A549 (cell line): ENCODE measurements at regions not wholly inside any gene's neighbourhood (a gene's known extent, or its start where the extent isn't known, plus 50 kb on each side); places are given as distances from the start of the nearest gene placed in this dataset.

Source experiments
- ATAC-seq, 2 experiments: fragments of 200-7000 bp in 1 of 2; fragments of >200 bp in 1 of 2; cut with Nextera tagmentation in 1 of 2; cut with Tn5 transposase in 1 of 2; 3 replicates each; pipeline versions ENCODE4 v1.8.0 to v1.9.1; 2018 to 2020; ENCODE audit warnings: mild to moderate bottlenecking in 1 of 2, moderate library complexity in 1 of 2
- CTCF ChIA-PET: fragments of 300-600 bp; sonication (Branson Sonifier 250); formaldehyde crosslinking; extraction: SDS; loops from one replicate; lab custom pipeline; 2021; ENCODE audit warnings: antibody characterized with exemption, inconsistent platforms; lab: Yijun Ruan, JAX
- POLR2A ChIA-PET: fragments of 350-600 bp; formaldehyde crosslinking; extraction: SDS; loops from one replicate; lab custom pipeline; 2021; ENCODE audit warnings: antibody characterized with exemption, inconsistent platforms; lab: Yijun Ruan, JAX
- DNase-seq, 2 experiments: peaks; one replicate each; pipeline versions ENCODE4 v3.0.0 to v3.0.0-alpha.2; 2011 to 2016; ENCODE audit warnings: low read depth in 1 of 2, low spot score in 1 of 2
- FAIRE-seq: peaks from 2 replicates; lab custom pipeline; 2011; peaks lifted over from hg19 to GRCh38; lab: Jason Lieb, UNC
- H3K27ac ChIP-seq, 2 experiments: fragments of >200 bp; sonication (Bioruptor Twin); formaldehyde crosslinking; 3 replicates each; pipeline ENCODE4 v1.5.1; 2016 to 2017
- H3K4me1 ChIP-seq: fragments of >200 bp; sonication (Bioruptor Twin); formaldehyde crosslinking; 3 replicates; pipeline ENCODE4 v1.6.1; 2016
- H3K4me2 ChIP-seq: fragments of >200 bp; sonication (Bioruptor Twin); formaldehyde crosslinking; 3 replicates; pipeline ENCODE4 v1.6.1; 2016
- H3K4me3 ChIP-seq: fragments of >200 bp; sonication (Bioruptor Twin); formaldehyde crosslinking; 3 replicates; pipeline ENCODE4 v1.5.1; 2016
- H3K9me3 ChIP-seq: fragments of >200 bp; sonication (Bioruptor Twin); formaldehyde crosslinking; 3 replicates; pipeline ENCODE4 v1.6.1; 2016
- BCL3 ChIP-seq: fragments of >200 bp; sonication (Bioruptor Twin); formaldehyde crosslinking; IDR thresholded peaks from 3 replicates; pipeline ENCODE4 v1.6.1; 2016
- CBX2 ChIP-seq: fragments of 200-600 bp; sonication (generic); IDR thresholded peaks from 2 replicates; pipeline ENCODE4 v1.6.1; 2016; ENCODE audit warnings: low read depth, mild to moderate bottlenecking, borderline replicate concordance
- CBX8 ChIP-seq: fragments of 200-600 bp; sonication (generic); IDR thresholded peaks from 2 replicates; pipeline ENCODE4 v1.6.1; 2016
- CHD2 ChIP-seq: fragments of 150-350 bp; IDR thresholded peaks from 2 replicates; pipeline ENCODE4 v1.6.1; 2014; ENCODE audit warnings: low read length; ENCODE audit not compliant: partially characterized antibody
- ESRRA ChIP-seq: fragments of 150-350 bp; IDR thresholded peaks from 2 replicates; pipeline ENCODE4 v1.6.1; 2014; ENCODE audit warnings: mild to moderate bottlenecking, low read length, borderline replicate concordance
- HDAC2 ChIP-seq: fragments of 200-600 bp; sonication (generic); IDR thresholded peaks from 2 replicates; pipeline ENCODE4 v1.6.1; 2016
- HOXA7 ChIP-seq: fragments of 250-450 bp; sonication (Bioruptor Pico); IDR thresholded peaks from 2 replicates; pipeline ENCODE4 v1.5.0; 2020; ENCODE audit warnings: mild to moderate bottlenecking, moderate library complexity
- KDM5A ChIP-seq: fragments of 200-600 bp; sonication (generic); IDR thresholded peaks from 2 replicates; pipeline ENCODE4 v1.6.1; 2016; ENCODE audit warnings: antibody characterized with exemption, mild to moderate bottlenecking
- MYC ChIP-seq: IDR thresholded peaks from 2 replicates; pipeline ENCODE4 v1.6.1; 2012; ENCODE audit warnings: mild to moderate bottlenecking, inconsistent platforms, low read length, improper control_type of control experiment, borderline replicate concordance
- NPAS2 ChIP-seq: fragments of 250-450 bp; sonication (Bioruptor Pico); IDR thresholded peaks from 2 replicates; pipeline ENCODE4 v1.8.0; 2022; ENCODE audit warnings: mild to moderate bottlenecking, moderate library complexity, borderline replicate concordance
- NR3C1 ChIP-seq: fragments of >200 bp; sonication (Bioruptor Twin); formaldehyde crosslinking; IDR thresholded peaks from 3 replicates; pipeline ENCODE4 v1.6.1; 2017
- PHF8 ChIP-seq: fragments of 200-600 bp; sonication (generic); IDR thresholded peaks from 2 replicates; pipeline ENCODE4 v1.6.1; 2016; ENCODE audit warnings: low read depth, mild to moderate bottlenecking, antibody characterized with exemption, moderate library complexity, borderline replicate concordance
- POLR2AphosphoS2 ChIP-seq: conservative IDR thresholded peaks from 2 replicates; pipeline ENCODE4 v1.6.1; 2012; ENCODE audit warnings: low read length, improper control_type of control experiment, inconsistent platforms
- RCOR1 ChIP-seq: fragments of 150-350 bp; IDR thresholded peaks from 2 replicates; pipeline ENCODE4 v1.6.1; 2014; ENCODE audit warnings: antibody characterized with exemption, low read length, low read depth
- RNF2 ChIP-seq: fragments of 200-600 bp; sonication (generic); IDR thresholded peaks from 2 replicates; pipeline ENCODE4 v1.6.1; 2016; ENCODE audit warnings: low read depth, mild to moderate bottlenecking, antibody characterized with exemption, moderate library complexity, borderline replicate concordance
- SMC3 ChIP-seq: fragments of >200 bp; sonication (Bioruptor Twin); formaldehyde crosslinking; IDR thresholded peaks from 3 replicates; pipeline ENCODE4 v1.6.1; 2018; ENCODE audit warnings: inconsistent platforms
- SREBF2 ChIP-seq: fragments of 450-650 bp; IDR thresholded peaks from 2 replicates; pipeline ENCODE4 v1.6.1; 2014; ENCODE audit warnings: mild to moderate bottlenecking, moderate library complexity
- ZSCAN20 ChIP-seq: fragments of 250-450 bp; sonication (Bioruptor Pico); IDR thresholded peaks from 2 replicates; pipeline ENCODE4 v1.8.0; 2022; ENCODE audit warnings: mild to moderate bottlenecking, moderate library complexity
- WGBS: methylation state at CpG from one replicate; pipeline ENCODE4 v1.1.6; 2017; ENCODE audit errors: missing lambda C conversion rate; 5-methylcytosine and 5-hydroxymethylcytosine counted together
- TF ChIP-seq, protein P1 (sequence below): fragments of 150-350 bp; IDR thresholded peaks from 2 replicates; pipeline ENCODE4 v1.6.1; 2014; ENCODE audit warnings: low read depth, mild to moderate bottlenecking, low read length
- TF ChIP-seq, protein P2 (sequence below): IDR thresholded peaks from 2 replicates; pipeline ENCODE4 v1.6.1; 2012; ENCODE audit warnings: low read depth, borderline replicate concordance
- TF ChIP-seq, protein P3 (sequence below): fragments of 250-450 bp; sonication (Bioruptor Pico); IDR thresholded peaks from 2 replicates; pipeline ENCODE4 v1.5.0; 2020; ENCODE audit warnings: low read depth, mild to moderate bottlenecking, moderate library complexity
- TF ChIP-seq, protein P4 (sequence below): IDR thresholded peaks from 2 replicates; pipeline ENCODE4 v1.6.1; 2012
- TF ChIP-seq, protein P5 (sequence below): fragments of >200 bp; sonication (Bioruptor Twin); formaldehyde crosslinking; IDR thresholded peaks from 3 replicates; pipeline ENCODE4 v1.5.1; 2016

GRCh38 chr4:124566030-124566429, 146.5 kb downstream of the ANKRD50 start:
- Histone ChIP-seq H3K4me3 (no peak overlapping the region), H3K4me2 (no peak overlapping the region), H3K27ac (no peak overlapping the region), H3K9me3 (no peaks in the 10 kb centered on the region), H3K4me1 (no peaks in the 10 kb centered on the region)
- DNase-seq (no peak), FAIRE-seq (no peak), ATAC-seq (no peak)
- ChIA-PET CTCF (no interaction called here), POLR2A (no interaction called here)
- WGBS: 84% methylated on average over 2 of the region's 2 CpGs
- no peak for TF ChIP-seq HOXA7 (CRISPR knock-in tag)
- TF ChIP-seq CBX2: no peak
- no peak for TF ChIP-seq BCL3
- TF ChIP-seq PHF8: no peak

GRCh38 chr4:124573056-124573455, 139.5 kb downstream of the ANKRD50 start:
- Histone ChIP-seq H3K4me1 (no peaks in the 10 kb centered on the region), H3K4me3 (no peak overlapping the region), H3K9me3 (0 out of 3 replicates have a peak, but pooled peaks cover 8% of the 10 kb centered on the region), H3K27ac (no peak overlapping the region), H3K4me2 (no peak overlapping the region)
- TF ChIP-seq ESRRA (no peak), PHF8 (no peak), CHD2 (no peak), ZSCAN20 (CRISPR knock-in tag) (no peak)
- TF ChIP-seq, protein P1, sequence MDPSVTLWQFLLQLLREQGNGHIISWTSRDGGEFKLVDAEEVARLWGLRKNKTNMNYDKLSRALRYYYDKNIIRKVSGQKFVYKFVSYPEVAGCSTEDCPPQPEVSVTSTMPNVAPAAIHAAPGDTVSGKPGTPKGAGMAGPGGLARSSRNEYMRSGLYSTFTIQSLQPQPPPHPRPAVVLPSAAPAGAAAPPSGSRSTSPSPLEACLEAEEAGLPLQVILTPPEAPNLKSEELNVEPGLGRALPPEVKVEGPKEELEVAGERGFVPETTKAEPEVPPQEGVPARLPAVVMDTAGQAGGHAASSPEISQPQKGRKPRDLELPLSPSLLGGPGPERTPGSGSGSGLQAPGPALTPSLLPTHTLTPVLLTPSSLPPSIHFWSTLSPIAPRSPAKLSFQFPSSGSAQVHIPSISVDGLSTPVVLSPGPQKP: no peak
- ATAC-seq (no peak), DNase-seq (no peak), FAIRE-seq (no peak)
- WGBS: 65% methylated on average over 4 of the region's 4 CpGs
- ChIA-PET POLR2A (no interaction called here), CTCF (no interaction called here)

- Histone ChIP-seq H3K9me3 (0 out of 3 replicates have a peak, but pooled peaks cover 8% of the 10 kb centered on the region), H3K27ac (no peak overlapping the region), H3K4me1 (no peaks in the 10 kb centered on the region), H3K4me3 (no peak overlapping the region), H3K4me2 (no peak overlapping the region)
- ChIA-PET CTCF (no interaction called here), POLR2A (no interaction called here)
- ATAC-seq (no peak), DNase-seq (no peak), FAIRE-seq (no peak)
- no peak for TF ChIP-seq HDAC2
- TF ChIP-seq, protein P2, sequence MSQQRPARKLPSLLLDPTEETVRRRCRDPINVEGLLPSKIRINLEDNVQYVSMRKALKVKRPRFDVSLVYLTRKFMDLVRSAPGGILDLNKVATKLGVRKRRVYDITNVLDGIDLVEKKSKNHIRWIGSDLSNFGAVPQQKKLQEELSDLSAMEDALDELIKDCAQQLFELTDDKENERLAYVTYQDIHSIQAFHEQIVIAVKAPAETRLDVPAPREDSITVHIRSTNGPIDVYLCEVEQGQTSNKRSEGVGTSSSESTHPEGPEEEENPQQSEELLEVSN: no peak
These were observed 132.6 kb downstream of the ANKRD50 start for GRCh38 chr4:124579896-124580295.

DNA sequence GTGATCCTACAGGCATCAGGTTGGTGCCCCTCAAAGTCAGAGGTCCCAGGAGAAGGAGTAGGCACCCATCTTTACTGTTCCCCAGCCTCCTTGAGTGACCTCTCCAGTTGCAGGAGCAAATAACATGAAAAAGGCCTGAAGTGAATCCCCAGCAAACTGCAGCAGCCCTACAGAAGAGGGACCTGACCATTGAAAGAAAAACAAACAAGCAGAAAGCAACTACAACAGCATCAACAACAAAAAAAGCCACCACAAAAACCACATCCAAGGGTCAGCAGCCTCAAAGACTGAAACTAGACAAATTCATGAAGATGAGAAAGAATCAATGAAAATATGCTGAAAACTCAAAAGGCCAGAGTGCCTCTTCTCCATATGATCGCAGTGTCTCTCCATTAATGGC, 128.7 kb downstream of the ANKRD50 start:
- no peak for ATAC-seq
- no peak for FAIRE-seq
- no peak for DNase-seq
- ChIA-PET POLR2A (no interaction called here), CTCF (no interaction called here)
- no peak overlapping the region for H3K4me3 ChIP-seq
- TF ChIP-seq NR3C1: no peak
- TF ChIP-seq MYC: no peak
- no peak for TF ChIP-seq CBX8
- TF ChIP-seq, protein P3, sequence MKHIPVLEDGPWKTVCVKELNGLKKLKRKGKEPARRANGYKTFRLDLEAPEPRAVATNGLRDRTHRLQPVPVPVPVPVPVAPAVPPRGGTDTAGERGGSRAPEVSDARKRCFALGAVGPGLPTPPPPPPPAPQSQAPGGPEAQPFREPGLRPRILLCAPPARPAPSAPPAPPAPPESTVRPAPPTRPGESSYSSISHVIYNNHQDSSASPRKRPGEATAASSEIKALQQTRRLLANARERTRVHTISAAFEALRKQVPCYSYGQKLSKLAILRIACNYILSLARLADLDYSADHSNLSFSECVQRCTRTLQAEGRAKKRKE (CRISPR knock-in tag): no peak
- no peak for TF ChIP-seq CHD2
- TF ChIP-seq SREBF2: no peak
- no peak for TF ChIP-seq POLR2AphosphoS2
- no peak for TF ChIP-seq RNF2
- TF ChIP-seq, protein P4, sequence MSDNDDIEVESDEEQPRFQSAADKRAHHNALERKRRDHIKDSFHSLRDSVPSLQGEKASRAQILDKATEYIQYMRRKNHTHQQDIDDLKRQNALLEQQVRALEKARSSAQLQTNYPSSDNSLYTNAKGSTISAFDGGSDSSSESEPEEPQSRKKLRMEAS: no peak
- TF ChIP-seq, protein P5, sequence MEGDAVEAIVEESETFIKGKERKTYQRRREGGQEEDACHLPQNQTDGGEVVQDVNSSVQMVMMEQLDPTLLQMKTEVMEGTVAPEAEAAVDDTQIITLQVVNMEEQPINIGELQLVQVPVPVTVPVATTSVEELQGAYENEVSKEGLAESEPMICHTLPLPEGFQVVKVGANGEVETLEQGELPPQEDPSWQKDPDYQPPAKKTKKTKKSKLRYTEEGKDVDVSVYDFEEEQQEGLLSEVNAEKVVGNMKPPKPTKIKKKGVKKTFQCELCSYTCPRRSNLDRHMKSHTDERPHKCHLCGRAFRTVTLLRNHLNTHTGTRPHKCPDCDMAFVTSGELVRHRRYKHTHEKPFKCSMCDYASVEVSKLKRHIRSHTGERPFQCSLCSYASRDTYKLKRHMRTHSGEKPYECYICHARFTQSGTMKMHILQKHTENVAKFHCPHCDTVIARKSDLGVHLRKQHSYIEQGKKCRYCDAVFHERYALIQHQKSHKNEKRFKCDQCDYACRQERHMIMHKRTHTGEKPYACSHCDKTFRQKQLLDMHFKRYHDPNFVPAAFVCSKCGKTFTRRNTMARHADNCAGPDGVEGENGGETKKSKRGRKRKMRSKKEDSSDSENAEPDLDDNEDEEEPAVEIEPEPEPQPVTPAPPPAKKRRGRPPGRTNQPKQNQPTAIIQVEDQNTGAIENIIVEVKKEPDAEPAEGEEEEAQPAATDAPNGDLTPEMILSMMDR: no peak
- TF ChIP-seq RCOR1: no peak
- TF ChIP-seq NPAS2 (CRISPR knock-in tag): no peak
- TF ChIP-seq SMC3: no peak
- no peak for TF ChIP-seq KDM5A
- H3K9me3 ChIP-seq: no peaks in the 10 kb centered on the region; the same call in 2 of the 3 replicates
- H3K27ac ChIP-seq: no peak overlapping the region
- H3K4me2 ChIP-seq: no peak overlapping the region
- no peaks in the 10 kb centered on the region for H3K4me1 ChIP-seq
- 69% methylated on average over 1 of the region's 1 CpG for WGBS
